Endodermal cell (in vitro differentiated cells): ENCODE measurements at regions not wholly inside any gene's neighbourhood (a gene's known extent, or its start where the extent isn't known, plus 50 kb on each side); places are given as distances from the start of the nearest gene placed in this dataset.

Source experiments
- DNase-seq: peaks from one replicate; pipeline ENCODE4 v3.0.0-alpha.2; 2017
- H3K27ac ChIP-seq: 2 replicates; pipeline ENCODE4 v1.5.1; 2013; ENCODE audit warnings: mild to moderate bottlenecking, low read depth, low read length, moderate library complexity
- H3K27me3 ChIP-seq: 2 replicates; pipeline ENCODE4 v1.6.1; 2013; ENCODE audit warnings: mild to moderate bottlenecking, low read length, moderate library complexity; ENCODE audit not compliant: insufficient read depth, control insufficient read depth, poor library complexity, severe bottlenecking
- H3K36me3 ChIP-seq: 2 replicates; pipeline ENCODE4 v1.7.0; 2013; ENCODE audit warnings: mild to moderate bottlenecking, low read length, moderate library complexity; ENCODE audit not compliant: control insufficient read depth, insufficient read depth
- H3K4me1 ChIP-seq: one replicate; pipeline ENCODE4 v1.7.0; 2013; ENCODE audit warnings: low read length; ENCODE audit not compliant: control insufficient read depth, insufficient read depth
- H3K4me3 ChIP-seq: 2 replicates; pipeline ENCODE4 v1.5.1; 2013; ENCODE audit warnings: mild to moderate bottlenecking, low read length, moderate library complexity
- H3K9ac ChIP-seq: 2 replicates; pipeline ENCODE4 v1.6.1; 2013; ENCODE audit warnings: mild to moderate bottlenecking, low read length, moderate library complexity; ENCODE audit not compliant: poor library complexity, severe bottlenecking; ENCODE audit errors: extremely low read depth
- H3K9me3 ChIP-seq: 2 replicates; pipeline ENCODE4 v1.6.1; 2013; ENCODE audit warnings: mild to moderate bottlenecking, low read length, moderate library complexity; ENCODE audit not compliant: control insufficient read depth
- H3K27ac Mint-ChIP-seq: 2 replicates; pipeline ENCODE4 v1.8.0; 2020; ENCODE audit warnings: mixed read lengths
- H3K27me3 Mint-ChIP-seq: 2 replicates; pipeline ENCODE4 v1.8.0; 2021; ENCODE audit warnings: mild to moderate bottlenecking, mixed read lengths; ENCODE audit not compliant: insufficient read depth
- H3K36me3 Mint-ChIP-seq: 2 replicates; pipeline ENCODE4 v1.8.0; 2020; ENCODE audit warnings: low read depth, mixed read lengths
- H3K4me1 Mint-ChIP-seq: 2 replicates; pipeline ENCODE4 v1.8.0; 2020; ENCODE audit warnings: mixed read lengths
- H3K4me3 Mint-ChIP-seq: 2 replicates; pipeline ENCODE4 v1.8.0; 2020; ENCODE audit warnings: mild to moderate bottlenecking, moderate library complexity, mixed read lengths
- H3K9me3 Mint-ChIP-seq: 2 replicates; pipeline ENCODE4 v1.8.0; 2020; ENCODE audit warnings: mild to moderate bottlenecking, mixed read lengths
- WGBS, 2 experiments: methylation state at CpG; one replicate each; pipeline versions ENCODE4 v1.1.5 to v1.1.7; 2013; ENCODE audit warnings: missing lambda C conversion rate in 2 of 2, mixed read lengths in 1 of 2; ENCODE audit not compliant: insufficient coverage in 1 of 2, insufficient read length in 1 of 2; 5-methylcytosine and 5-hydroxymethylcytosine counted together
- TF ChIP-seq, protein P1 (sequence below): fragments of 200-600 bp; sonication (generic); conservative IDR thresholded peaks from 2 replicates; pipeline ENCODE4 v1.5.0; 2021; ENCODE audit warnings: antibody characterized with exemption, mild to moderate bottlenecking

DNA sequence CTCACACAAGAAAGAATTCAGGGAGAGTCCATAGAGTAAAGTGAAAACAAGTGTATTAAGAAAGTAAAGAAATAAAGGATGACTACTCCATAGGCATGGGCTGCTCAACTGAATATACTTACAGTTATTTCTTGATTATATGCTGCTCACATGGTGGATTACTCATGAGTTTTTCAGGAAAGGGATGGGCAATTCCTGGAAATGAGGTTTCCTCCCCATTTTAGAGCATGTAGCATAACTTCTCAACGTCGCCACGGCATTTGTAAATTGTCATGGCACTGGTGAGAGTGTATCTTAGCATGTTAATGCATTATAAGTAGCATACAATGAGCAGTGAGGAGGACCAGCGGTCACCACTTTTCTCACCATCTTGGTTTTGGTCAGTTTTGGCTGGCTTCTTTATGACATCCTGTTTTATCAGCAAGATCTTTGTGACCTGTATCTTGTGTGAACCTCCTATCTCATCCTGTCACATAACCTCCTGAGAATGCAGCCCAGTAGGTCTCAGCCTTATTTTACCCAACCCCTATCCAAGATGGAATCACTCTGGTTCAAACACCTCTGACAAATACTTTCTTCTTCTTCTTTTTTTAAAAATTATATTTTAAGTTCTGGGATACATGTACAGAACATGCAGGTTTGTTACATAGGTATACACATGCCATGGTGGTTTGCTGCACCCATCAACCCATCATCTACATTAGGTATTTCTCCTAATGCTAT is 849.7 kb downstream of the TBL1XR1 start:
- no peak for DNase-seq
- Histone ChIP-seq H3K4me1 (no peaks in the 10 kb centered on the region), H3K27ac (no peak overlapping the region), H3K9me3 (no peaks in the 10 kb centered on the region), H3K4me3 (no peak overlapping the region), H3K36me3 (no peaks in the 10 kb centered on the region), H3K9ac (no peak overlapping the region), H3K27me3 (no peaks in the 10 kb centered on the region)
- TF ChIP-seq, protein P1, sequence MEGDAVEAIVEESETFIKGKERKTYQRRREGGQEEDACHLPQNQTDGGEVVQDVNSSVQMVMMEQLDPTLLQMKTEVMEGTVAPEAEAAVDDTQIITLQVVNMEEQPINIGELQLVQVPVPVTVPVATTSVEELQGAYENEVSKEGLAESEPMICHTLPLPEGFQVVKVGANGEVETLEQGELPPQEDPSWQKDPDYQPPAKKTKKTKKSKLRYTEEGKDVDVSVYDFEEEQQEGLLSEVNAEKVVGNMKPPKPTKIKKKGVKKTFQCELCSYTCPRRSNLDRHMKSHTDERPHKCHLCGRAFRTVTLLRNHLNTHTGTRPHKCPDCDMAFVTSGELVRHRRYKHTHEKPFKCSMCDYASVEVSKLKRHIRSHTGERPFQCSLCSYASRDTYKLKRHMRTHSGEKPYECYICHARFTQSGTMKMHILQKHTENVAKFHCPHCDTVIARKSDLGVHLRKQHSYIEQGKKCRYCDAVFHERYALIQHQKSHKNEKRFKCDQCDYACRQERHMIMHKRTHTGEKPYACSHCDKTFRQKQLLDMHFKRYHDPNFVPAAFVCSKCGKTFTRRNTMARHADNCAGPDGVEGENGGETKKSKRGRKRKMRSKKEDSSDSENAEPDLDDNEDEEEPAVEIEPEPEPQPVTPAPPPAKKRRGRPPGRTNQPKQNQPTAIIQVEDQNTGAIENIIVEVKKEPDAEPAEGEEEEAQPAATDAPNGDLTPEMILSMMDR: no peak
- Mint-ChIP-seq H3K36me3 (no peaks in the 10 kb centered on the region), H3K9me3 (peaks cover 3% of the 10 kb centered on the region), H3K27ac (no peak overlapping the region), H3K4me3 (no peak overlapping the region), H3K4me1 (no peaks in the 10 kb centered on the region), H3K27me3 (no peaks in the 10 kb centered on the region)
- 71% methylated on average over 4 of the region's 4 CpGs; no CpG with 5 or more reads in 1 of the 2 experiments for WGBS, 2 experiments

DNA sequence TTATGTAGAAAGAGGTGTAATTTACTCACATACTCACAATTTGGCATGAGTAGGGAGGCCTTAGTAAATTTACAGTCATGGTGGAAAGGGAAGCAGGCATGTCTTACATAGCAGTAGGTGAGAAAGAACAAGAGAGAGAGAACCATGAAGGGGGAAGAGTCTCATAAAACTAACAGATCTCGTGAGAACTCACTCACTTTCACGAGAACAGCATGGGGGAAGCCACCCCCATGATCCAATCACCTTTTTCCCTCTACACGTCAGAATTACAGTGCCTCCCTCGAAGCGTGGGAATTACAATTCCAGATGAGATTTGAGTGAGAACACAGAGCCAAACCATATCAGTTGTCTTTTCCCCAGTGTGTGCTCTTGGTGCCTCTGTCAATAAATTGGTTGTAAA is 855.3 kb downstream of the TBL1XR1 start:
- H3K27me3 ChIP-seq: no peaks in the 10 kb centered on the region
- no peaks in the 10 kb centered on the region for H3K9me3 ChIP-seq
- H3K4me3 ChIP-seq: no peak overlapping the region
- no peaks in the 10 kb centered on the region for H3K36me3 ChIP-seq
- no peak overlapping the region for H3K9ac ChIP-seq
- Mint-ChIP-seq H3K4me1 (no peaks in the 10 kb centered on the region), H3K4me3 (no peak overlapping the region), H3K27ac (no peak overlapping the region), H3K9me3 (no peaks in the 10 kb centered on the region), H3K27me3 (no peaks in the 10 kb centered on the region), H3K36me3 (no peaks in the 10 kb centered on the region)
- 91 to 100% methylated on average over 1 to 5 of the region's 5 CpGs for WGBS, 2 experiments
- TF ChIP-seq, protein P1: no peak
- no peak overlapping the region for H3K27ac ChIP-seq
- H3K4me1 ChIP-seq: no peaks in the 10 kb centered on the region
- no peak for DNase-seq

DNA sequence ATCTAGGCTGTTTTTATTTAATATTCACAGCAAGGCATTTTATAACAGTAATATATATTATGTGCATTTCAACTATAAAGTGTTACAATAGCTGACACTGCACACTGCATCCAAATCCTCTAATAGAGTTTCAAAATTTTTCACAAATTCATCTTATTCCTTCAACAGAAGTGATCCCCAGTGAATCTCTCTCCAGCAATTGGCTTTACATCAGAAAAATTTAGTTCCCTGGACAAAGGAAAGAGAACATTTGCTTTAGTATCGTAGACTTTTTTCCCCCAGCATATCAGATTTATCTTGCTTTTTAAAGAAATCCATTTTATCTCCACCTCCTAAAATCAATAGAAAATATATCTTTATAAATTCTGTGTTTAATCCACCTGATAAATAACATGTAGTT is 868.6 kb downstream of the TBL1XR1 start:
- WGBS, 2 experiments: 76 to 100% methylated on average over 1 of the region's 1 CpG
- TF ChIP-seq, protein P1: no peak
- Mint-ChIP-seq H3K9me3 (peaks cover 1% of the 10 kb centered on the region), H3K4me3 (no peak overlapping the region), H3K27me3 (no peaks in the 10 kb centered on the region), H3K4me1 (peaks cover 45% of the 10 kb centered on the region), H3K27ac (no peak overlapping the region), H3K36me3 (peaks cover 1% of the 10 kb centered on the region)
- Histone ChIP-seq H3K9ac (no peak overlapping the region), H3K4me1 (no peaks in the 10 kb centered on the region), H3K36me3 (no peaks in the 10 kb centered on the region), H3K27me3 (no peaks in the 10 kb centered on the region), H3K9me3 (no peaks in the 10 kb centered on the region), H3K27ac (no peak overlapping the region), H3K4me3 (no peak overlapping the region)
- no peak for DNase-seq
